Stimulated activated CD4-positive, alpha-beta T cell treated with anti-CD3 and anti-CD28 coated beads, Interleukin-1b, Interleukin-23, amount 100 ng/mL, for 24 hours (primary cell): ENCODE measurements at regions not wholly inside any gene's neighbourhood (a gene's known extent, or its start where the extent isn't known, plus 50 kb on each side); places are given as distances from the start of the nearest gene placed in this dataset.
"Not testable (repeated sequence)": the region's sequence is repeated elsewhere in the genome, so short reads cannot be mapped to it uniquely, and the experiment has no call there.

Experiments
- DNase-seq, 4 experiments: peaks; one replicate each; pipeline ENCODE4 v3.0.0-alpha.2; 2020; ENCODE audit warnings: low read depth in 4 of 4, low spot score in 1 of 4

DNA sequence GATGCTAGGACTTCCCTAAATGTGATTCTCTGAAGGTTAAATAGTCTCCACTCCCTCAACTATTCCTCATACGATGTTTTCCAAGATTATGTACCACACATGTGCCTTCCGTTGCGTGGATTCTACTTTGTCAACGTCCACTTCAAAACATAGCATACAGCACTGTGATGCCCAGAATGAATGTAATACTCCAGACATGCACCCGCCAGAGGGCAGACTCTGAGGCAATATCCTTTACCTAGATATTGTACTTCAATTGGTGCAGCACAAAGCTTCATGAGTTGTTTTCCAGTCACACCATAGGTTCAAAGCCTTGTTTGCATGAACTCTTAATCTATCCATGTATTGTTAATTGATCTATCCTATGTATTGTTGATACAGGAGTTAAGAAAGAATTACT, 201.0 kb upstream of the NABP1 start:
- no peak for DNase-seq

DNA sequence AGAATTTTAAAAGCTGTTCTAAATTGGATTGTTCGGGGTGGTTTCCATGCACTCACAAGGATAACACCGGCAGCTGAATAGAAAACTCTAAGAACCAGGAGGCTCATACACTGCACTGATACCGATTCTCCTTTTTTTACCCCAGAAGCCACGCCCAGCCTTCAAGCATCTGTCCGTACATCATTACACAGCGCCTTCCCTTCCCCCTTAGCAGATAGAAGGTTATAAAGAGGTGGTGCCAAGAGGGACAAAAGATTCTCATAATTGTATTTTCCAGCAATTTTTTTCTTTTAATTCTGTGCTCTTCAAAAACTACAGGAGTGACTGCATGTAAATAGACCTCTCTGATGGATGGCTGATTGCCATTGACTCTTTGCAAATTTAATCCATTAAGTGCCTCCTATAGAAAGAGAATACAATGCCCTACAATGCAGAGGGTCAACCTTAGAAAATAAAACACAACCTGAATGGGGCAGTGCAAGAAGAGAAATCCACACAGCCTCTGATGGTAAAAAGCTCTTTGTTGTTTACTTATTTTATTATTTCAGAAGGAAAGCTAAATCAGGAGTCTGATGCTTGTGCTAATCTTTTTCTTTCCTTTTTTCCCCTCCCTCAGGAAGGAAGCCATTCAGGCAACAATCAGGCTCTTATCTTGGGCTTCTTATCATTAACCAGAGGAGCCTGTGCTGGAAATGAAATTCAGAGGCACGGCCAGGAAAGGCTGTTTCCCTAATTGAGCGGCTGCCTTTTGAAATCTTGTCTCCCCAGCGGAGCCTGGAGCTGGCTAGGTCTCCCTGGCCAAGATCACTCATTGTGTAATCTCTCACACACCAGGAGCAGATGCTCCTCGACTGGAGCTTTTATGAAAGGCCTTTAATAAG, 198.9 kb upstream of the NABP1 start:
- DNase-seq: no peak

DNA sequence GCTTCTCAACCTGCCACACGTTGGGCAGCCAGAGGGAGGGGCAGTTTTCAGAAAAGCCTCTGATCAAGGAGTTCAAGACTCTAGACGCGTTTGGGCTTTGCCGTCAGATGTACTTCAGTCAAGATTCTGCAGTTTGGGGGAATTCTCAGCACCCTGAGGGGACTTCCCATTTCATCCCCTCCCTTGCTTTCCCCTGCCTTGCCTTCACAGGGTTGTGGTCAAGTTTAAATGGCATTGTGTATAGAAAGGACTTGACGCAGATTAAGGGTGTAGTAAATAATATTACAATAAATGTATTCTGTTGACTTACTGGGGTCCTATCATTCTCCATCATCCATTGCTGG, 198.3 kb upstream of the NABP1 start:
- no peak for DNase-seq

DNA sequence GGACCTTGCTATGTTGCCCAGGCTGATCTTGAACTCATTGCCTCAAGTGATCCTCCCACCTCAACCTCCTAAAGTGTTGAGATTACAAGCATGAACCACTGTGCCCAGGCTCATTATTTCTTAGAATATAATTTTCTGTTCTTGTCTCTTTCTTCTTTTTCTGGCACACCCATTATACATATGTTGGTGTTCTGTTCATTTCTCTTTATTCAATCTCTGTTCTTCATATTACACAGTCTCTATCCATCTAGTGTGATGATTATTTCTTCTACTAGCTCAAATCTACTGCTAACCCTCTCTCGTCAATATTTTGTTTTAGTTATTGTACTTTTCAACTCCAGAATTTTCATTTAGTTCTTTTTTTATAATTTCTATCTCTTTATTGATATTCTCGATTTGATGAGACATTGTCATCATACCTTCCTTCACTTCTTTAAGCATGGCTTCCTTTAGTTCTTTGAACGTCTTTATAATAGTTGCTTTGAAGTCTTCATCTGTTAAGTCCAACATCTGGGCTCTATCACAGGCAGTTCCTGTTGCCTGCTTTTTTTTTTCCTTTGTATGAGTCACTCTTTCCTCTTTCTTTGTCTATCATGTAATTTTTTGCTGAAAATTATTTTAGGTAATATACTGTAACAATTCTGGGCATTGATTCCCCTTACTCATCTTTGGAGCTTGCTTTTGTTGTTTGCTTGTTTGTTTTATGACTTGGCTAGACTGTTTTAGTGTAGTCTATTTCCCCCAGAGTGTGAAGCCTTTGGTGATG, 196.4 kb upstream of the NABP1 start:
- DNase-seq: no peak

DNA sequence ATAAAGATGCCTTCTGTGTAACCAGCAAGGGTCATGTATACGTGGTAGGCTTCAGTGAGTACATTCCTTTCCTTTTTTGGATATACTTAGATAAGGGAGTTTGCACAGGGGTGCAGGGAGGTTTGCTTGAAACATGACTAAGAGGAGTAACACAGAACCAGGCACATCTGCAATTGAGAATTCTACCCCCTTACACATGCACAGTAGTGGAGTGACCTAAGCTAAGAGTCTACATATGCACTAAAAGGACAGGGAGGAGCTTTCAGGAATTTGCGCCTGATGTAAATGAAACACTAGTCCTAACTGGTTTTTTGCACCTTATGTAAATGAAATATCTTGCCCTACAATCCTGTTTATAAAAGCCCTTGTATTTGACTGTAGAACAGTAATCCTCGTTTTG, 194.8 kb upstream of the NABP1 start:
- no peak for DNase-seq

DNA sequence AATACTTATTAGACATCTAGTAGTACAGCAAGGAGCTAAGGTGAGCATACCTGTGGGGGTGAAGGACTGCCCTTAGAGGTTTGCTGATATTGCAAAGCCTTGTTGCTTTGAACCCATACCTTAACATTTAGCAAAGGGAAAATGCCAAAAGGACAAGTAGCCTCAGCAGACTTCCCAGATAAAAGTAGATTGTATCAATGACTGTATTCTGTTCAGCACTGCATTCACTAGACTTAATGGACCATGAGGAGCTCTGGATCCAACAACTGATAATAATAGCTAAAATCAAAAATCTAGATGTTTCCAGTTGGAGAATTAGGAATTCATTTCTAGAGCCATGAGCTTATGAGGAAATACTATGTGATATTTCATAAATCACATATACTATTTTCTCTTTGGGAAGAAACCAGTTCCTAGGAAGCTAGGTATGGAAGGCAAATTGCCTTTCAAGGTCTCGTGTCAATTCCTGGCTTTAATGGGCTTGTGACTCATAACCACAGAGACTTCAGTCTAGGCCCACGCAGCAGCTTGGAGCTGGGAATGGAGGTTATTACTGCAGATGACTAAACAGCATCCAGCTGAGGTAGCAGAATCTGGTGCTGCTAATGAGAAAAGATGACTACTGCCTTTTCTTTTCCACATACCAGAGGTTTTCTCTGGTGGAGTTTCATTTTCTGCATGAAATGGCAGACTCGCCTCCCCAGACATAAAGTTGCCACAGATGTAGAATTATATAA, 191.2 kb upstream of the NABP1 start:
- DNase-seq: no peak

DNA sequence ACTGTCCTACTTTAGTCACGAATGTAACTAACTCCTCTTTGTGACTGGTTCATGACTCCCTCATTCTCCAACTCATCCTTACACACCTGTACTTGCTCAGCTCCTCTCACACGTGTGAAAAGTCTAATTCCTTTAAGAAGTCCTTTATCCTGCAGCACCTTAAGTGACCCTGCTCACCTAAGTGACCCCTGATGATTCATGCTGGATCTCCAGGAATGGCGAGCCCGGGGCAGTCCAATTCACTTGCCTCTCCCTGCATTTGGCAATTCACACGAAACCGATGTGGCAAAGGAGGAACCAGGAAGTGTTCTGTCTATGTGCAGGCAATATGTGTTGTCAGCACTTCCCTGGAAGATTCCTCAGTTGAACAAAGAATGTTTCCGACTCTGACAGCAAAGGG, 189.8 kb upstream of the NABP1 start:
- DNase-seq: no peak

DNA sequence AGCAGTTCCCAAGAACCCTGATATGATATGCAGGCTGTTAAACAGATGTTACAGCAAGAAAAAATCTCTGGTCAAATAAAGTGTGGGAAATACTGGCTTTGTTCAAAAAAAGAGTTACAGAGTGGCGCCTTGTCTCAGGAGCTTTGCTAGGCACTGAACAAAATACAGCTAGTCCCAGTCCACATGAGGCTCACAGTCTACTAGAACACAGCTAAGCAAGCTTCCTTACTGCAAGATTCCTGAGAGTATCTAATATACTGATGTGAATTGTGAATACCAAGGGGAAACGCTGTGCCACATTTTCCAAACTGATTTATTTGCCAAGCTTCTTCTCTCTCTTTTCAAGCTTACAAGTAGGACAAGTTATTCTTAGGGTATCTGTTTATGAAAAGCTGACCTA, 188.8 kb upstream of the NABP1 start:
- DNase-seq: no peak

DNA sequence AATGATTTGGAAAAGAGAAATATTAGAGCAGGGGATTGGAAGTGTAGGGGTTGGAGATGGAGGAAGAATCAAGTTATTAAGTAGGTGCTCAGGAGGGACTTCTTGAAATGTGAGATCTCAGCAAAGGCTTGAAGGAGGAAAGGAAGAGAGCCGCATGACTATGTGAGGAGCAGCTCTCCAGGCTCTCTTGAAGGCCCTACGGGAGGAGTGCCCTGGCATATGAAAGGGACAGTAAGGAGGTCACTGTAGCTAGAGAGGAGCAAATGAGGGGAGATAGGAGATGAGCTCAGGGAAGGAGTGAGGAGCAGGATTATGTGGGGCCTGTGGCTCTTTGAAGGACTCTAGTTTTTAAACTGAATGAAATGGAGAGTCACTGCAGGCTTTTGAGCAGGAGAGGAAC, 181.1 kb upstream of the NABP1 start:
- no peak for DNase-seq

DNA sequence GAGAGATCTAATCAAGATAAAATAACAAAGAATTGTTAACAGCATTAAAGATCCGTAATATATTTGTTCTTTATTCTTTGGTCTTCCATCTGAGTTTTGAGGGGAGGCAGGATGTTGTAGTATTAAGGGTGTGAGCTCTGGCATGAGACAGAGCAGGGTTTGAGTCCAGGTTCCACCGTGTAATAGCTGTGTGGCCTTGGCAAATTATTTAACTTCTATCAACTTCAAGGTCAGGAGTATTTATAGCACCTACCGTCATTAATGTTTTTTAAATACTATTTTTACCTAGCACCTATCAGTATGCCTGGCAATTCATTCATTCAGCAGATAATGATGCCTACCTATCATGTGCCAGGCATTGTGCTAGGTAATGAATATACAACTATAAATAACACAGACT, 180.1 kb upstream of the NABP1 start:
- no peak for DNase-seq

DNA sequence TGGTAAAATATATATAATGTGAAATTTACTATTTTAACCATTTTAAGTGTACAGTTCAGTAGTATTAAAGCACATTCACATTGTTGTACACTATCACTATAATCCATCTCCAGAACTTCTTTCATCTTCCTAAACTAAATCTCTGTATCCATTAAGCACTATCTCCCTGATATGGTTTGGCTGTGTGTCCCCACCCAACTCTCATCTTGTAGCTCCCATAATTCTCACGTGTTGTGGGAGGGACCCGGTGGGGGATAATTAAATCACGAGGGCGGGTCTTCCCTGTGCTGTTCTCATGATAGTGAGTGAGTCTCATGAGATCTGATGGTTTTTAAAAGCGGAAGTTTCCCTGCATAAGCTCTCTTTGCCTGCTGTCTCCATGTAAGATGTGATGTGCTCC, 178.9 kb upstream of the NABP1 start:
- no peak for DNase-seq

DNA sequence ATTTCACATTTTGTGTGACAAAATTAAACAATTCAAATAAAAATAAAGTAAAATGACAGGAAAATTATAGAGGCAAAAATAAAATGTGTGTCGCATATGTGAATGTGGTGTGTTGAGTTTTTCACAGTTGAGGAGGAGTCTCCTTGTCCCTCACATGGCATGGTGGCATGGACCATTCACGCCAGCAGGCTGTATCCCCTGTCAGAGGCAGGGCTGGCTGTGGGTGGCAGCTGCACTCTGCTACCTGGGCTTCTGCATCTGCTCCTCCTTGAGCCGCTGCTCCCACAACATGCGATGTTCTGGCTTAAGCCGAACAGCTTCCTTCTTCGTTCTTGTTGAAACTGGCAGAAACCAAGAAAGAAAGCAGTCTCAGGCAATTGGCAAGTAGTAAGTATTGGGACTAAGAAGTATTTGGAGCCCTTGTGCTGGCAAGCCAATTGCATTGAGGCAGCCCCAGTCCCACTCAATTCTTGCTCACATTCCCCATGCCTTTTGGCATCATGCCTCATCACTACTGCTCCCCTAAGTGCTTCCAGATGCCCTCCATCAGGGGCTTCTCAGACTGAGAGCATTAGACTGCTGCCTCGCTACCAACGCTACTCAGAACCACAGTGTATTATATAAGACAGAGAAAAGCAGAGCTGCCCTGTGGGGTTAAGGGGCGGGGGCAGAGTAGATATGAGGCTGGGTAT, 177.9 kb upstream of the NABP1 start:
- no peak for DNase-seq

DNA sequence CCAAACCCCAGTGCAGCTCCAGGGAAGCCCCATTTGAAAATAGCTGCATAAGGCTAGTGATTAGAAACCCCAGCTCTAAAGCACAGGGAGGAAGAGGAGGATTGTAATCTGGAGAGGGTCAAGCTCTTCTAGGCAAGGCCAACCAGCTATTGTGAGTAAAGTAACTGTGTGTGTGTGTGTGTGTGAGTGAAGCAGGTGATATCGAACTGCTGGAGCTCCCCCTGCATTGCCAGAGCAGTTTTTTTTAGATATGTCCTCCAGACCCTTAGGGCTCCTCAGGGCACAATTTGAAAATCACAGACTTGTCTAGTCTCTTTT, 177.4 kb upstream of the NABP1 start:
- DNase-seq: no peak

DNA sequence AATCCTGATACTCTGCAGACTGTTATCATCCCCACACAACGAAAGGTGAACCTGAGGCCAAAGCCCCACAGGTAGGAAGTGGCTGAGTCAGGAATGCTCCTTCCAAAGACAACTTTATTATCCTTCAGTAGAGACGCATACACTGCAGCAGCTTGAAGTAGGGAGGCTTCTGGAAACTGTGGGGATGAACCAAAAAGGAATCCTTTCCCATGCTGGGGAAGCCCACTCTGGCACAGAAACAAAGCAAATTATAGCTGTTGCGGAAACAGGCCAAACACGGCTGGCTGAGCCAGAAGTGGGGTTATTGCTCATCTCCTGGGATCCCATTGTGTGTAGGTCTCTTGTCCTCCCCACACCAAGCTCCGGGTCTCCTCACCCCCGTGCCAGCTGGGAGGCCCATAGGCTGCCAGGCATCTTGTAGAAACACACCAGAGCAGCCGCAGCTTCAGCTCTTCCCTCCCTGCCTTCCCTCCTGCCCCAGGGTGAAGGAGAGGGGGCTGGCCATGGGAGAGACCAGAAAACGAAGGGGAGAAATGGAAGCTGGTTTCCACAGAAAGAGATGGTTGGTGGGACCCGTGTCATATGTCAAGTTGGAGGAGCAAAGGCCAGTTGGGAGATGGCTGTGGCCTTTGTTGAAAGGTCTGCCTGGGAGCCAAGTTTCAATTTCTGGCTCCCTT, 176.9 kb upstream of the NABP1 start:
- DNase-seq: no peak

DNA sequence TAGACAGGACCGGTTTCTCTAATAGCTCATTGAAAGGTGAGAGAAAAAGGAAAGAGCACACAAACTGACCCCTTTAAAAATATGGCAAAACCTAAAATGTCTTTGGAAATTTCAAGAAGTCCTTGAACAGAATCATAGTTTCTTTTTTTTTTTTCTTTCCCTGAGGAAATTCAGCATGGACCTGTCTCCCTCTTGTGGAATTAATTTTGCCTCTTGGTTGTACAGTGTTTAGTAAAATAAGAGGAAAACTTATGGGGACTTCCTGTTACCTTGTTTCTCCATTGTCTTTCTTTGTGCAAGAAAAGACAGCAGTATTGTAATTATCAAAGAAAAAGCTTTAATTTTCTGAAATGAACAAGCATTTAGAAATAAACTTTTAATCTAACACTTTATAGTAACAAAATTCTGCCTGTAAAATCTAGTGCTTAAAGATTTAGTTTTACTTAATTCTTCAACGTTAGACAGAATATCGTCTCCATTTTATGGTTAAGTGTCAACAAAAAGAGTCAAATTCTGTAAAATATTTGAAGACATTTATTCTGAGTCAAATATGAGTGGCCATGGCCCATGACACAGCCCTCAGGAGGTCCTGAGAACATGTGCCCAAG, 176.3 kb upstream of the NABP1 start:
- DNase-seq: no peak

DNA sequence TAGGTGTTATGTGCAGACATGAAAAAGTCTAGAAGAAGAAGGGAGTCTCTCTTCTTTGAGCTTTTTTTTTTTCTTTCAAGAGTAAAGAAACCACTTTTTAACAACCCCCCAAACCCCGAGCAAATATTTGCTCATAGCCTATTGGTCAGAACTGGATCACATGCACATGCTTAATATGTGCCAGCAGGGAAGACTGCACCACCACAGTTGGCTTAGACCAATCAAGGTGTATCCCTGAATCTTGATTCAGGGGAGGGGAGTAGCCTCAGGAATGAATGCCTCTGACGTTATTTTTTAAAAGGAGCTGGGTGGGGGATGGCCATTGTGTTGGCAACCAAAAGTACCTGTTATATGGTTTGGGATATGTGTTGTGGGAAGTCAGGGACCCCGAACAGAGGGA, 171.4 kb upstream of the NABP1 start:
- no peak for DNase-seq

DNA sequence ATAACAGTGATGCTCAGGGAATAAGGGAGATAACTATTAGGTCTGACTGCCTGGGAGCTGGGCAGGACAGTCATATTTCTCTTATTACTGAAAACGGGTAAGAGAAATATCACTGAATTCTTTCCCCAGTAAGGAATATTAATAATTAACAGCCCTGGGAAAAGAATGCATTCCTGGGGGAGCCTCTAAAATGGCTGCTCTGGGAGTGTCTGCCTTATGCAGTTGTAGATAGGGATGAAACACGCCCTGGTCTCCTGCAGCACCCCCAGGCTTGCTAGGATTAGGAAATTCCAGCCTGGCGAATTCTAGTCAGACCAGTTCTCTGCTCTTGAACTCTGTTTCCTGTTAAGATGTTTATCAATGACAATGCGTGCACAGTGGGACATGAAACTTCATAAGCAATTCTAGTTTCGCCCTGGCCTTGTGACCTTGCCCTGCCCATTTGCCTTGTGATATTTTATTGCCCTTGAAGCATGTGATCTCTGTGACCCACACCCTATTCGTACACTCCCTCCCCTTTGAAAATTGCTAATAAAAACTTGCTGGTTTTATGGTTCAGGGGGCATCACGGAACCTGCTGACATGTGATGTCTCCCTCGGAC, 170.6 kb upstream of the NABP1 start:
- DNase-seq: not testable (repeated sequence)

DNA sequence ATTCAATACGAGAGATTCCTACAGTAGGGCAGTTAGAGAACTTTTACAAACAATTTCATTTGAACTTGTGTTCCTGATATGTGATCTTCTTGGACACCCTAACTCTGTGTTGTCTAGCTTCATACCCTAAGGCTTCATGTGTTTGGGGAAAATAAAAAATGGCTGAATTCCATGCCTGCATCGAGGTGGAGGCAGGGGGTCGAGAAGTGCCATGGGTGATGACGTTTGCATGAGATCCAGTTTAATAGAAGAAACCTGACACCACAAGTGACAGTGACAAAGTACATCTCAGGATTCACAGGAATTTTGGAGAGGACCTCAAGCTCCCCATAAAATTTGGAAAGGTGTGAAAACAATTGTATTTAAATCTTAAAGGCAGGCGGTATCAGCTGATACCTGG, 169.2 kb upstream of the NABP1 start:
- no peak for DNase-seq

DNA sequence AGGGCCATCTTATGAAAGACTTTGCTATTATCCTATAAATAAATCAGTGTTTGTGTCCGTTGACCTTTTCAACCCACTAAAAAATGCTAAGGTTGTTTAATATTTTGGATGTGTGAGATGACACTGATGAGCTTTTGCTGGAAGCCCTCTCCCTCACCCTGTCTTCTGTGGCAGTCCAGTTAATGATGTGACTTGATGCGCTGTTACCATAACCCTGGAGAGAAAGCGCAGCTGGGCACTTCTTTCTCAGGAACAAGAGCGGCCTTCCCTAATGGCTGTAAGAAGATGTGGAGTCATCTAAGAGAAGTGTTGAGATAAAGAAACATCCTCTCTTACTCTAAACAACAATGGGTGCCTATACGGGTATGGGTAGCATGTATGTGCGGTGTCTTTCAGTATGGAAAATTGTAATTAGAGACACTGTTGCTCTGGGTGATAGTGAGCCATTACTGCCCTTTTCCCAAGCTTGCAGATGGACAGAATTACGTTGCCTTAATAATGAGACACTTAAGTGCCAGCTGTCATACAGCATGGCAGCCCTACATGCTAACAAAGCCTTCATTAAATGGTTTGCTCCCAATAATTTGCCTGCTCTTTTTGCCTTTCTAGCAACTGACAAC, 165.6 kb upstream of the NABP1 start:
- DNase-seq: no peak

DNA sequence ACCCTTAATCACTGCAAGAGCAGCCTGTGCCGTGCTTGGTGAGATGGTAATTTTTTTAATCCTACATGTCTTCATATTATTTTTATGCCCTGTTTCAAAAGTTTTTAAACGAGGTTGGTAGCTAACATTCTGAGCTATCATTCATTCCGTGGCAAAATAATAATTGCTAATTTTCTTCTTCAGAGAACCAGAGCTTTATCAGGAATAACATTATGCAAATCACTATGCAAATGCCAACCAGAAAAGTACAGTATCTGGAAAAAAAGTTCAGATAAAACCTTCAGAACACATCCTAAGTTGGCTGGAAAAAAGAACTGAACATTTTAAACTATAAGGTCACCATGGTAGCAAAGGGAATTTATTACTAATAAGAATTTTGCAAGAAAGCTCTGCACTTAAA, 165.1 kb upstream of the NABP1 start:
- no peak for DNase-seq
